Muscle layer of colon (tissue), 2 donors: ENCODE measurements at regions not wholly inside any gene's neighbourhood (a gene's known extent, or its start where the extent isn't known, plus 50 kb on each side); places are given as distances from the start of the nearest gene placed in this dataset.
"Not testable (repeated sequence)": the region's sequence is repeated elsewhere in the genome, so short reads cannot be mapped to it uniquely, and the experiment has no call there.

Source experiments
- H3K27ac ChIP-seq: one replicate; pipeline ENCODE4 v1.7.0; 2013; ENCODE audit warnings: low read depth, mild to moderate bottlenecking, low read length, moderate library complexity
- H3K27me3 ChIP-seq, 2 donors: one replicate each; pipeline ENCODE4 v1.7.0; 2013; ENCODE audit warnings: low read length in 2 of 2, mild to moderate bottlenecking in 2 of 2; ENCODE audit not compliant: insufficient read depth in 2 of 2, control insufficient read depth in 1 of 2
- H3K36me3 ChIP-seq: one replicate; pipeline ENCODE4 v1.7.0; 2013; ENCODE audit warnings: mild to moderate bottlenecking, low read length; ENCODE audit not compliant: insufficient read depth
- H3K4me1 ChIP-seq: one replicate; pipeline ENCODE4 v1.7.0; 2013; ENCODE audit warnings: mild to moderate bottlenecking, low read length; ENCODE audit not compliant: insufficient read depth
- H3K4me3 ChIP-seq, 2 donors: one replicate each; pipeline ENCODE4 v1.7.0; 2013; ENCODE audit warnings: low read length in 2 of 2, low read depth in 1 of 2, mild to moderate bottlenecking in 1 of 2, moderate library complexity in 1 of 2
- H3K9ac ChIP-seq: one replicate; pipeline ENCODE4 v1.7.0; 2013; ENCODE audit warnings: low read length
- H3K9me3 ChIP-seq: one replicate; pipeline ENCODE4 v1.7.0; 2013; ENCODE audit warnings: mild to moderate bottlenecking, low read length
- donor health status: abdominal sarcoma.
- donor health status: Adenocarcinoma of cecum.

- H3K27ac ChIP-seq, result no peak overlapping the region
Measured at GRCh38 chr4:123229286-123229685, 167.3 kb upstream of the SPRY1 start.

GRCh38 chr4:123230061-123230460, 166.5 kb upstream of the SPRY1 start:
- no peaks in the 10 kb centered on the region for H3K36me3 ChIP-seq
- no peak overlapping the region for H3K27ac ChIP-seq
- H3K9ac ChIP-seq, result no peak overlapping the region
- no peaks in the 10 kb centered on the region for H3K9me3 ChIP-seq
- H3K27me3 ChIP-seq, result no peaks in the 10 kb centered on the region
- H3K4me3 ChIP-seq, result no peak overlapping the region
- H3K4me1 ChIP-seq, result peaks cover 4% of the 10 kb centered on the region

More at GRCh38 chr4:123229286-123229685, 167.3 kb upstream of the SPRY1 start:
- Histone ChIP-seq H3K36me3 (no peaks in the 10 kb centered on the region), H3K9ac (no peak overlapping the region), H3K9me3 (no peaks in the 10 kb centered on the region), H3K4me1 (peaks cover 4% of the 10 kb centered on the region), H3K4me3 (no peak overlapping the region), H3K27me3 (no peaks in the 10 kb centered on the region)

DNA sequence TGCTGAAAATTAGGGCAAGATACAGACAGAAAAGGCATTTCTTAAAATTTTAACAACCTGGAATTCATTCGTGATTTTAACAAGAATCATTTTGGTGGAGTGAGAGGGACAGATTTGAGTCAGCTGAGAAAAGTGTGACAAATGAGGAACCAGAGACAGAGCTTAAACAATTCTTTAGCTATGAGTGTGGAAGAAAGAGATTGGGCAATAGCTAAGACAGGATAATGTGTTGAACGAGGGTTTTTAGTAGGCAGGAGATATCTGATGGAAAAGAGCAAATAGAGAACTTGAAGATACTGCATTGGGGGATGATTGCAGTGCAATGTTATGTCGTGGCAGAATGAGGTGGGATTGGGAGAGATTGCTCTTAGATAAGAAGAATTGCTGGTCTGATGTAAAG, 164.2 kb upstream of the SPRY1 start:
- Histone ChIP-seq H3K27me3 (no peaks in the 10 kb centered on the region), H3K4me3 (no peak overlapping the region), H3K9me3 (no peaks in the 10 kb centered on the region), H3K4me1 (peaks cover 4% of the 10 kb centered on the region), H3K36me3 (no peaks in the 10 kb centered on the region), H3K27ac (no peak overlapping the region), H3K9ac (no peak overlapping the region)

DNA sequence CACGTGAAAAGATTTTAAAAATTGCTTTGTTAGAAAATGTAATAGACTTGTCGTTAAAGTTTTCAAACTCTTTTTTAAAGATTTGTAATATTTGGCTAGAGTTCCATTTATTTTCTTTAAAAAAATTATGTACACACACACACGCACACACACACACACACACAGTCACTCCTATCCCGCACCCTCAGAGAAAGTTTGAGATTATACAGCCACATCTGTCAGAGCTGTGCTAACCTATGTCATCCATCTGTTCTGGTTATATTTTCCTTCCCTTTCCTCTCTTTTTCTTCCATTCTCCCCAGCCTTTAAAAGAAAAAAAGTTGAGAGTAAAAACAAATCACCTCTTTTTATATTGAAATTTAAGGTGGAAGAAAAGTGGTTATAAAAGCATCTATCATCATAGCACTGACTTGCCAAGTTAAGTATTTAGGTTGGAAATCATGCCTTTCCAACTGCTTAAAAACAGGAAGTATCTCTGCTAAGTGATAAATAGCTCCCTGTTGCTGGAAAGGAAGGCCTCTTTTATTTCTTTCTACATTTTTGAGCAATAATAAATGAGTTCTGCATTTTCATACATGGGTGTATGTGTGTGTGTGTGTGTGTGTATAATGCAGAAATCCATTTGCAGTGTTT, 163.3 kb upstream of the SPRY1 start:
- Histone ChIP-seq H3K27ac (no peak overlapping the region), H3K27me3 (no peaks in the 10 kb centered on the region), H3K9ac (no peak overlapping the region), H3K9me3 (no peaks in the 10 kb centered on the region), H3K36me3 (no peaks in the 10 kb centered on the region), H3K4me1 (peaks cover 4% of the 10 kb centered on the region), H3K4me3 (no peak overlapping the region)

DNA sequence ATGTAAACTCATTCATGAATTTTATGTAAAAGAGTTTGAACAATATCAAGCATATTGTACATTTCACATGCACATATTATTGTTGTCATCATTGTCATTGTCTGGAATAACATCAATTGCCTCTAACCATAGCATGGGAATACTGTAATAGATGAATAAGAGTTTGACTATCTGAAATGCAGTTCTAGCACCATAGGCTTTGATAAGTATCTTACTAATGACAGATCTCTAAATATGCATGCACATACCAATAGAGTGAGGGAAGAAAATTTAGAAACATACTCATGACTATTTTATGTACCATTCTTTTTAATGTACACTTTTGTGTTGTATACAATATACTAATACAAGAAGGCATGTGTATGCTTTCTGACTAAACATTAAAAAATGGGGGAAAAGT, 161.6 kb upstream of the SPRY1 start:
- no peak overlapping the region for H3K9ac ChIP-seq
- no peaks in the 10 kb centered on the region for H3K36me3 ChIP-seq
- peaks cover 4% of the 10 kb centered on the region for H3K4me1 ChIP-seq
- no peaks in the 10 kb centered on the region for H3K9me3 ChIP-seq
- no peaks in the 10 kb centered on the region for H3K27me3 ChIP-seq
- H3K4me3 ChIP-seq, result no peak overlapping the region
- H3K27ac ChIP-seq, result no peak overlapping the region

DNA sequence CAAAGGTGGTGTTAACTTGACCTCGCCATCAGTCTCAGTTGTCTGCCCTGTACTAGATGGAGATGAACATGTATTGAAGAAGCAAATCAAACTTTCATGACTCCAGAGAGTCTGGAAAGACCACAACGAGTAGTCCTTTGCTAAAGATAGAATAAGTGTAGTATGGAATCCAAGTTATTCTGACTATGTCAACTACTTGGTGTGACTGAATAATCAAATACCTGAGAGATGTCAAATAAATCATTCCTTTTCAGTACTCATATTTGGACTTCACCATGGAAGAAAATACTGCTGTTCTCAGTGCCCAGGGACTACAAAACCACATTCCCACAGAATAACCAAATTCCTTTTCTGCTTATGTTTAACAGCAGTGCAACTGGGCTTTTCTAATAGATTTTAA, 161.2 kb upstream of the SPRY1 start:
- H3K4me1 ChIP-seq, result peaks cover 4% of the 10 kb centered on the region
- H3K27me3 ChIP-seq, result no peaks in the 10 kb centered on the region
- no peak overlapping the region for H3K27ac ChIP-seq
- no peak overlapping the region for H3K9ac ChIP-seq
- no peaks in the 10 kb centered on the region for H3K36me3 ChIP-seq
- no peaks in the 10 kb centered on the region for H3K9me3 ChIP-seq
- H3K4me3 ChIP-seq, result no peak overlapping the region

DNA sequence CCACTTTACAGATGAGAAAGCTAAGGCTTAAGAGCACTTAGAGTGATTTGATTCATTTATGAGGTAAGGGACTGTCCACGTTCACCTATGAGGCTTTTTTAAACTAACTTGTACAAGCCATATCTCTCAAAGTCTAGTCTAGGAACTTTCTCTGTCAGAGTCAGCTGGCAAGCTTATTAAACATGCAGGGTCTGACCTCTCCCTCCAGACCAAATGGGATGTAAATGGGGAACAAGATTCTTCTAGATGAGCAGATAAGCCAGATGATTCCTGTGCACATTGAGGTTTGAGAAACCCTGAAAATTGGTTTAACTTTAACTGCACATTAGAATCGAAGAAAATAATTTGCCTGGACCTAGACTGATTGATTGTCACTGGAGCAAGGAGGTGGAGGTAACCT, 160.0 kb upstream of the SPRY1 start:
- no peak overlapping the region for H3K9ac ChIP-seq
- H3K27me3 ChIP-seq, result no peaks in the 10 kb centered on the region
- no peaks in the 10 kb centered on the region for H3K36me3 ChIP-seq
- no peaks in the 10 kb centered on the region for H3K9me3 ChIP-seq
- H3K27ac ChIP-seq, result no peak overlapping the region
- H3K4me3 ChIP-seq, result no peak overlapping the region
- H3K4me1 ChIP-seq, result peaks cover 4% of the 10 kb centered on the region

GRCh38 chr4:123240286-123240685, 156.3 kb upstream of the SPRY1 start:
- H3K9ac ChIP-seq, H3K27ac ChIP-seq, H3K4me3 ChIP-seq, H3K9me3 ChIP-seq, H3K27me3 ChIP-seq, H3K36me3 ChIP-seq, H3K4me1 ChIP-seq: not testable (repeated sequence)

GRCh38 chr4:123243220-123243619, 153.4 kb upstream of the SPRY1 start:
- not testable (repeated sequence) for H3K9ac ChIP-seq, H3K27ac ChIP-seq, H3K4me3 ChIP-seq, H3K9me3 ChIP-seq, H3K27me3 ChIP-seq, H3K36me3 ChIP-seq
- peaks cover 14% of the 10 kb centered on the region for H3K4me1 ChIP-seq

DNA sequence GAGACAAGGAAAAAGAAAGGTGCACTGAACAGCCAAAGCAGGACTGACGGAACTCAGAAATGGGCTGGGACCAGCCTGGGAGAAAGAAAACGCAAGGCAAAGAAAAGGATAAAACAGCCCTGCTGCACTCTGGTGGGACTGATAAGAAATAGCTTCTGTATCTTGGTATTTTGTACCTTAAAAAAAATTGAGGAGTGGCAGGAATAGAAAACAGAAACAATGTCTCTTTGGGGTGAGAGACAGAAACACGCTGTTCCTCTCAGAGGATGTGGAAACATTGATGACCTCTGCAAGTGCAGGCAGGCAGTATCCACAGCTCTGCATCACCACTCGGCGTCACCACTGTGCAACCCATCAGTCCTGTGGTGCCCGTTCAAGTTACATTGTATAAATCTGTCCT, 152.5 kb upstream of the SPRY1 start:
- Histone ChIP-seq H3K4me1 (peaks cover 21% of the 10 kb centered on the region), H3K27ac (no peak overlapping the region)

DNA sequence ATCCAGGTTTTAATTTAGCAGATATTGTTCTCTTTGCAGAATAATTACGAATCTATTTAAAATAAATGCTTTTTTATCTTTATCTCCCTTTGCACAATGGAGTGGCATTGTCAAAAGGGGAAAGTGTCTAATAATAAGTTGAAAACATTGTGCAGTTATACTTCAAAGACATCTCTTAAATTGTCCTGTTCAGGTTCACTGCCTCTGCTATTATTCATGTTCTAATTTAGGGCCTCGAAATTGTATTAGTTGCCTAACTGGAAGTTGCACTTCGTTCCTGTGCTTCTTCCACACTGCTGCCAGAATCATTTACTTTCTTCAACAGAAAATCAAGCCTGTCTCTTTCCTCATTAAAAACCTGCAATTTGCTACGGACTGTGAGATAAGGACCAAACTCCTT, 150.5 kb upstream of the SPRY1 start:
- peaks cover 39% of the 10 kb centered on the region for H3K4me1 ChIP-seq
- no peaks in the 10 kb centered on the region for H3K36me3 ChIP-seq
- no peaks in the 10 kb centered on the region for H3K27me3 ChIP-seq
- no peak overlapping the region for H3K9ac ChIP-seq
- H3K9me3 ChIP-seq, result no peaks in the 10 kb centered on the region
- H3K4me3 ChIP-seq, result no peak overlapping the region
- peak overlapping the region; percentile 22 for H3K27ac ChIP-seq

More for the DNA sequence above, 152.5 kb upstream of the SPRY1 start:
- Histone ChIP-seq H3K4me3 (no peak overlapping the region), H3K36me3 (no peaks in the 10 kb centered on the region), H3K27me3 (no peaks in the 10 kb centered on the region), H3K9me3 (no peaks in the 10 kb centered on the region), H3K9ac (no peak overlapping the region)

- no peaks in the 10 kb centered on the region for H3K36me3 ChIP-seq
- no peak overlapping the region for H3K9ac ChIP-seq
- H3K4me1 ChIP-seq, result peaks cover 40% of the 10 kb centered on the region
- H3K27ac ChIP-seq, result no peak overlapping the region
- no peaks in the 10 kb centered on the region for H3K9me3 ChIP-seq
- H3K27me3 ChIP-seq, result no peaks in the 10 kb centered on the region
- no peak overlapping the region for H3K4me3 ChIP-seq
Measured at GRCh38 chr4:123248085-123248659, 148.4 kb upstream of the SPRY1 start.
